PFSK-1 (cell line): ENCODE measurements at regions not wholly inside any gene's neighbourhood (a gene's known extent, or its start where the extent isn't known, plus 50 kb on each side); places are given as distances from the start of the nearest gene placed in this dataset.

Source experiments
- FOXP2 ChIP-seq: optimal IDR thresholded peaks from 2 replicates; pipeline ENCODE3; 2011; ENCODE audit warnings: borderline replicate concordance, control low read depth, inconsistent platforms; ENCODE audit not compliant: insufficient read depth; ENCODE audit errors: extremely low read length, extremely low read depth
- POLR2AphosphoS5 ChIP-seq: IDR thresholded peaks from 2 replicates; pipeline ENCODE4 v1.6.1; 2012; ENCODE audit warnings: low read depth, mild to moderate bottlenecking, control low read depth, low read length, moderate library complexity
- SIN3A ChIP-seq: IDR thresholded peaks from 2 replicates; pipeline ENCODE4 v1.6.1; 2012; ENCODE audit warnings: mild to moderate bottlenecking, low read length, moderate library complexity, borderline replicate concordance; ENCODE audit not compliant: insufficient read depth
- TAF1 ChIP-seq: IDR thresholded peaks from 2 replicates; pipeline ENCODE4 v1.6.1; 2012; ENCODE audit warnings: low read length, control low read depth, borderline replicate concordance; ENCODE audit not compliant: insufficient read depth
- TF ChIP-seq, protein P1 (sequence below), 2 experiments: IDR thresholded peaks; 2 replicates each; pipeline versions ENCODE4 v1.6.1 to v1.8.0; 2011 to 2012; ENCODE audit warnings: low read depth in 2 of 2, low read length in 2 of 2, control low read depth in 1 of 2, inconsistent platforms in 1 of 2, mild to moderate bottlenecking in 1 of 2, moderate library complexity in 1 of 2; ENCODE audit not compliant: insufficient read depth in 1 of 2

DNA sequence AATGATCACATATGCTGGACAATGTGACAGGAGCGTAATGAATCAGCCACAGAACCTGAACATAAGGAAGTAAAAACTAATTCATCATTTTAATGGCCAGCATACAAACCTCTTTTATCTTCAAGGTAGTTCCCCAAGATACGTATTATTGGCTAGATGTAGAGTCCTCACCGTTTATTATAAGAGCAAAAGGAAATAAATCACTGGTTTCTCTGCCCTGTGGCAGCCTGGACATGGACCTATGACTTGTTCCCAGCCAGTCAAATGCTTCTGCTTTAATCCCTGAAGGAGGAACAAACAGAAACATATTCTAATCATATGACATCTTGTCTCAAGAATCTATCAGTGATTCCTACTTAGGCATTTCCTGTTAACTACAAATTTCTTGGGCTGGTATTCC, 86.8 kb upstream of the FAM241A start:
- TF ChIP-seq TAF1 (no peak), POLR2AphosphoS5 (no peak), SIN3A (no peak), FOXP2 (no peak)
- TF ChIP-seq, protein P1, sequence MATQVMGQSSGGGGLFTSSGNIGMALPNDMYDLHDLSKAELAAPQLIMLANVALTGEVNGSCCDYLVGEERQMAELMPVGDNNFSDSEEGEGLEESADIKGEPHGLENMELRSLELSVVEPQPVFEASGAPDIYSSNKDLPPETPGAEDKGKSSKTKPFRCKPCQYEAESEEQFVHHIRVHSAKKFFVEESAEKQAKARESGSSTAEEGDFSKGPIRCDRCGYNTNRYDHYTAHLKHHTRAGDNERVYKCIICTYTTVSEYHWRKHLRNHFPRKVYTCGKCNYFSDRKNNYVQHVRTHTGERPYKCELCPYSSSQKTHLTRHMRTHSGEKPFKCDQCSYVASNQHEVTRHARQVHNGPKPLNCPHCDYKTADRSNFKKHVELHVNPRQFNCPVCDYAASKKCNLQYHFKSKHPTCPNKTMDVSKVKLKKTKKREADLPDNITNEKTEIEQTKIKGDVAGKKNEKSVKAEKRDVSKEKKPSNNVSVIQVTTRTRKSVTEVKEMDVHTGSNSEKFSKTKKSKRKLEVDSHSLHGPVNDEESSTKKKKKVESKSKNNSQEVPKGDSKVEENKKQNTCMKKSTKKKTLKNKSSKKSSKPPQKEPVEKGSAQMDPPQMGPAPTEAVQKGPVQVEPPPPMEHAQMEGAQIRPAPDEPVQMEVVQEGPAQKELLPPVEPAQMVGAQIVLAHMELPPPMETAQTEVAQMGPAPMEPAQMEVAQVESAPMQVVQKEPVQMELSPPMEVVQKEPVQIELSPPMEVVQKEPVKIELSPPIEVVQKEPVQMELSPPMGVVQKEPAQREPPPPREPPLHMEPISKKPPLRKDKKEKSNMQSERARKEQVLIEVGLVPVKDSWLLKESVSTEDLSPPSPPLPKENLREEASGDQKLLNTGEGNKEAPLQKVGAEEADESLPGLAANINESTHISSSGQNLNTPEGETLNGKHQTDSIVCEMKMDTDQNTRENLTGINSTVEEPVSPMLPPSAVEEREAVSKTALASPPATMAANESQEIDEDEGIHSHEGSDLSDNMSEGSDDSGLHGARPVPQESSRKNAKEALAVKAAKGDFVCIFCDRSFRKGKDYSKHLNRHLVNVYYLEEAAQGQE (IDR thresholded peaks at IDR 0.05; ENCODE audit: insufficient read depth in 1 of 2, low read depth in 2 of 2, low read length in 2 of 2) = no peak

GRCh38 chr4:112060212-112060611, 85.0 kb upstream of the FAM241A start:
- TF ChIP-seq, protein P1 (IDR thresholded peaks at IDR 0.05; ENCODE audit: insufficient read depth in 1 of 2, low read depth in 2 of 2, low read length in 2 of 2) = no peak
- TF ChIP-seq FOXP2 (no peak), SIN3A (no peak), POLR2AphosphoS5 (no peak), TAF1 (no peak)

DNA sequence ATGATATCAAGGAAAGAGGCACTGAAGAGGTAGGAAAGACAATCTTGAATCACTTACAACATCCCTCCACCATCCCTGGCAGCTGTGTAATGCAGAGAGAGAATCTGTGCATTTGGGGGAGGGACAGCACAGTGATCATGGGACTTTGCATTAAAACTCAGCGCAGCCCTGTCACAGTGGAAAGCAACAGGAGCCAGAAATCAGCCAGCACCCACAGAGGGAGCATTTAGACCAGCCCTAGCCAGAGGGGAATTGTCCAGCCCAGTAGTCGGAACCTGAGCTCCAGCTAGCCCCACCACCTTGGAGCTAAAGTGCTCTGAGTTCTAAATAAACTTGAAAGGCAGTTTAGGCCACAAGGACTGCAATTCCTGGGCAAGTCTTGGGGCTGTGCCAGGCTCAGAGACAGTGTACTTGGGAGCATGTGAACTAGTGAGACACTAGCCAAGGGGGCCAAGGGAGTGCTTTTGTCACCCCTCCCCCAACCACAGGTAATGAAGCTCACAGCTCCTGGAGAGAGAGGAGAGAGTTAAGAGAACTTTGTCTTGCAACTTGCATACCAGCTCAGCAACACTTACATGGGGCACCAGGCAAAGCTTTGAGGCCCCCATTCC, 83.9 kb upstream of the FAM241A start:
- TF ChIP-seq SIN3A = no peak
- no peak for TF ChIP-seq FOXP2
- TF ChIP-seq POLR2AphosphoS5 = no peak
- TF ChIP-seq TAF1 = no peak
- TF ChIP-seq, protein P1 (IDR thresholded peaks at IDR 0.05; ENCODE audit: insufficient read depth in 1 of 2, low read depth in 2 of 2, low read length in 2 of 2) = no peak

DNA sequence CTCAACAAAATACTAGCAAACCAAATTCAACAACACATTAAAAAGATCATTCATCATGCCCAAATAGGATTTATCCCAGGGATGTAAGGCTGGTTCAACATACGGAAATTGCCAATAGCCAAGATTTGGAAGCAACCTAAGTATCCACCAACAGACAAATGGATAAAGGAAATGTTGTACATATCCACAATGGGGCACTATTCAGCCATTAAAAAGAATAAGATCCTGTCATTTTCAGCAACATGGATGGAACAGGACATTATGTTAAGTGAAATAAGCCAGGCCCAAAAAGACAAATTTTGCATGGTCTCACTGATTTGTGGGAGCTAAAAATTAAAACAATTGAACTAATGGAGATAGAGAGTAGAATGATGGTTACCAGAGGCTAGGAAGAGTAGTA, 82.0 kb upstream of the FAM241A start:
- no peak for TF ChIP-seq SIN3A

- TF ChIP-seq TAF1 (no peak), POLR2AphosphoS5 (no peak), SIN3A (no peak), FOXP2 (no peak)
- TF ChIP-seq, protein P1 (IDR thresholded peaks at IDR 0.05; ENCODE audit: insufficient read depth in 1 of 2, low read depth in 2 of 2, low read length in 2 of 2) = no peak
Observed at GRCh38 chr4:112069110-112069509, 76.1 kb upstream of the FAM241A start.
